A549 (cell line): ENCODE measurements at regions not wholly inside any gene's neighbourhood (a gene's known extent, or its start where the extent isn't known, plus 50 kb on each side); places are given as distances from the start of the nearest gene placed in this dataset.

Source experiments
- CEBPB ChIP-seq, 2 experiments: fragments of >200 bp in 1 of 2; sonication (Bioruptor Twin) in 1 of 2; formaldehyde crosslinking in 1 of 2; IDR thresholded peaks; 2 replicates each; pipeline ENCODE4 v1.6.1; 2012 to 2016
- CHD2 ChIP-seq: fragments of 150-350 bp; IDR thresholded peaks from 2 replicates; pipeline ENCODE4 v1.6.1; 2014; ENCODE audit warnings: low read length; ENCODE audit not compliant: partially characterized antibody
- EHMT2 ChIP-seq: fragments of 200-600 bp; sonication (generic); IDR thresholded peaks from 2 replicates; pipeline ENCODE4 v1.6.1; 2016; ENCODE audit warnings: antibody characterized with exemption, low read depth, mild to moderate bottlenecking, moderate library complexity
- EP300 ChIP-seq, 2 experiments: fragments of >200 bp; sonication (Bioruptor Twin); formaldehyde crosslinking; IDR thresholded peaks; 2 replicates in 1 of 2; 3 replicates in 1 of 2; pipeline ENCODE4 v1.6.1; 2016 to 2017
- GATA3 ChIP-seq: IDR thresholded peaks from 2 replicates; pipeline ENCODE4 v1.6.1; 2012; ENCODE audit warnings: borderline replicate concordance
- HDAC2 ChIP-seq: fragments of 200-600 bp; sonication (generic); IDR thresholded peaks from 2 replicates; pipeline ENCODE4 v1.6.1; 2016
- JUN ChIP-seq, 2 experiments: fragments of >200 bp; sonication (Bioruptor Twin); formaldehyde crosslinking; IDR thresholded peaks; 2 replicates in 1 of 2; 3 replicates in 1 of 2; pipeline ENCODE4 v1.6.1; 2016 to 2017
- MYC ChIP-seq: IDR thresholded peaks from 2 replicates; pipeline ENCODE4 v1.6.1; 2012; ENCODE audit warnings: mild to moderate bottlenecking, inconsistent platforms, low read length, improper control_type of control experiment, borderline replicate concordance
- NPAS2 ChIP-seq: fragments of 250-450 bp; sonication (Bioruptor Pico); IDR thresholded peaks from 2 replicates; pipeline ENCODE4 v1.8.0; 2022; ENCODE audit warnings: mild to moderate bottlenecking, moderate library complexity, borderline replicate concordance
- NR3C1 ChIP-seq: fragments of >200 bp; sonication (Bioruptor Twin); formaldehyde crosslinking; IDR thresholded peaks from 3 replicates; pipeline ENCODE4 v1.6.1; 2017
- POLR2A ChIP-seq: IDR thresholded peaks from 2 replicates; pipeline ENCODE4 v1.6.1; 2012; ENCODE audit warnings: mild to moderate bottlenecking, low read length
- TF ChIP-seq, protein P1 (sequence below): fragments of >200 bp; sonication (Bioruptor Twin); formaldehyde crosslinking; IDR thresholded peaks from 3 replicates; pipeline ENCODE4 v1.5.1; 2016
- TF ChIP-seq, protein P2 (sequence below): fragments of 200-600 bp; sonication (generic); IDR thresholded peaks from 2 replicates; pipeline ENCODE4 v1.6.1; 2016; ENCODE audit warnings: antibody characterized with exemption, mild to moderate bottlenecking, moderate library complexity
- TF ChIP-seq, protein P3 (sequence below): fragments of 450-650 bp; IDR thresholded peaks from 2 replicates; pipeline ENCODE4 v1.6.1; 2014; ENCODE audit warnings: antibody characterized with exemption

DNA sequence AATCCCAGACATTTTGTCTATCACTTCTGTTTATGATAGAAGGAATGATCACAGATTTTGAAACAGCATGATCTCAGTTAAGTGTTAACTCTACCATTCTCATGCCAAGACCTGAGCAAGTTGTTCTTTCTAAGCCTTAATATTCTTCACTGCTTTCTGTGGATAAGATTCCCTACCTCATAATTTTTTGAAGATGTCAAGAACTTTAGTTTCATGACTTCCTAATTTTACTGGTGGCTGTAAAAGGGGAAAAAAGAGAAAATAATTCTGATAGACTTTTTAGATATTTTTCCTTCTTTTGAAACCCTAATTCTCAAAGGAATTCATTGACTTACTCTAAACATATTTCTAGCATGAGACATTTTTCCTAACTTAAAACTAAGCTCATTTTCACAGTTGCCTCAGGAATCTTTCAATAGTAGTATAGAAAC lies 520.0 kb upstream of the LUZP2 start:
- TF ChIP-seq EP300 (IDR thresholded peaks at IDR 0.05) (no peak), POLR2A (no peak), NR3C1 (no peak), HDAC2 (no peak), MYC (no peak), NPAS2 (CRISPR knock-in tag) (no peak), CEBPB (IDR thresholded peaks at IDR 0.05) (no peak), GATA3 (no peak), EHMT2 (no peak), CHD2 (no peak), JUN (IDR thresholded peaks at IDR 0.05) (no peak)
- TF ChIP-seq, protein P1, sequence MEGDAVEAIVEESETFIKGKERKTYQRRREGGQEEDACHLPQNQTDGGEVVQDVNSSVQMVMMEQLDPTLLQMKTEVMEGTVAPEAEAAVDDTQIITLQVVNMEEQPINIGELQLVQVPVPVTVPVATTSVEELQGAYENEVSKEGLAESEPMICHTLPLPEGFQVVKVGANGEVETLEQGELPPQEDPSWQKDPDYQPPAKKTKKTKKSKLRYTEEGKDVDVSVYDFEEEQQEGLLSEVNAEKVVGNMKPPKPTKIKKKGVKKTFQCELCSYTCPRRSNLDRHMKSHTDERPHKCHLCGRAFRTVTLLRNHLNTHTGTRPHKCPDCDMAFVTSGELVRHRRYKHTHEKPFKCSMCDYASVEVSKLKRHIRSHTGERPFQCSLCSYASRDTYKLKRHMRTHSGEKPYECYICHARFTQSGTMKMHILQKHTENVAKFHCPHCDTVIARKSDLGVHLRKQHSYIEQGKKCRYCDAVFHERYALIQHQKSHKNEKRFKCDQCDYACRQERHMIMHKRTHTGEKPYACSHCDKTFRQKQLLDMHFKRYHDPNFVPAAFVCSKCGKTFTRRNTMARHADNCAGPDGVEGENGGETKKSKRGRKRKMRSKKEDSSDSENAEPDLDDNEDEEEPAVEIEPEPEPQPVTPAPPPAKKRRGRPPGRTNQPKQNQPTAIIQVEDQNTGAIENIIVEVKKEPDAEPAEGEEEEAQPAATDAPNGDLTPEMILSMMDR = no peak
- TF ChIP-seq, protein P2, sequence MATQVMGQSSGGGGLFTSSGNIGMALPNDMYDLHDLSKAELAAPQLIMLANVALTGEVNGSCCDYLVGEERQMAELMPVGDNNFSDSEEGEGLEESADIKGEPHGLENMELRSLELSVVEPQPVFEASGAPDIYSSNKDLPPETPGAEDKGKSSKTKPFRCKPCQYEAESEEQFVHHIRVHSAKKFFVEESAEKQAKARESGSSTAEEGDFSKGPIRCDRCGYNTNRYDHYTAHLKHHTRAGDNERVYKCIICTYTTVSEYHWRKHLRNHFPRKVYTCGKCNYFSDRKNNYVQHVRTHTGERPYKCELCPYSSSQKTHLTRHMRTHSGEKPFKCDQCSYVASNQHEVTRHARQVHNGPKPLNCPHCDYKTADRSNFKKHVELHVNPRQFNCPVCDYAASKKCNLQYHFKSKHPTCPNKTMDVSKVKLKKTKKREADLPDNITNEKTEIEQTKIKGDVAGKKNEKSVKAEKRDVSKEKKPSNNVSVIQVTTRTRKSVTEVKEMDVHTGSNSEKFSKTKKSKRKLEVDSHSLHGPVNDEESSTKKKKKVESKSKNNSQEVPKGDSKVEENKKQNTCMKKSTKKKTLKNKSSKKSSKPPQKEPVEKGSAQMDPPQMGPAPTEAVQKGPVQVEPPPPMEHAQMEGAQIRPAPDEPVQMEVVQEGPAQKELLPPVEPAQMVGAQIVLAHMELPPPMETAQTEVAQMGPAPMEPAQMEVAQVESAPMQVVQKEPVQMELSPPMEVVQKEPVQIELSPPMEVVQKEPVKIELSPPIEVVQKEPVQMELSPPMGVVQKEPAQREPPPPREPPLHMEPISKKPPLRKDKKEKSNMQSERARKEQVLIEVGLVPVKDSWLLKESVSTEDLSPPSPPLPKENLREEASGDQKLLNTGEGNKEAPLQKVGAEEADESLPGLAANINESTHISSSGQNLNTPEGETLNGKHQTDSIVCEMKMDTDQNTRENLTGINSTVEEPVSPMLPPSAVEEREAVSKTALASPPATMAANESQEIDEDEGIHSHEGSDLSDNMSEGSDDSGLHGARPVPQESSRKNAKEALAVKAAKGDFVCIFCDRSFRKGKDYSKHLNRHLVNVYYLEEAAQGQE = no peak
- TF ChIP-seq, protein P3, sequence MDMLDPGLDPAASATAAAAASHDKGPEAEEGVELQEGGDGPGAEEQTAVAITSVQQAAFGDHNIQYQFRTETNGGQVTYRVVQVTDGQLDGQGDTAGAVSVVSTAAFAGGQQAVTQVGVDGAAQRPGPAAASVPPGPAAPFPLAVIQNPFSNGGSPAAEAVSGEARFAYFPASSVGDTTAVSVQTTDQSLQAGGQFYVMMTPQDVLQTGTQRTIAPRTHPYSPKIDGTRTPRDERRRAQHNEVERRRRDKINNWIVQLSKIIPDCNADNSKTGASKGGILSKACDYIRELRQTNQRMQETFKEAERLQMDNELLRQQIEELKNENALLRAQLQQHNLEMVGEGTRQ = no peak
